ENCODE measurements at regions not wholly inside any gene's neighbourhood (a gene's known extent, or its start where the extent isn't known, plus 50 kb on each side); places are given as distances from the start of the nearest gene placed in this dataset.
A peak's percentile ranks its signal among the peaks of the same experiment; 100 is the strongest.

- intact Hi-C loops (cut with DNase I) = no loop called here
- no peak for DNase-seq
These were observed 209.7 kb downstream of the DIRAS2 start for GRCh38 chr9:90432951-90433350.

GRCh38 chr9:90433398-90433941 is 209.2 kb downstream of the DIRAS2 start:
- peak overlapping the region; percentile 57 for H3K27ac ChIP-seq
- no peaks in the 10 kb centered on the region for H3K4me1 ChIP-seq
- DNase-seq (peak; percentile 89), ATAC-seq (peak; percentile 98 to 99)
- H3K27me3 ChIP-seq (ENCODE audit: low read depth) = peaks cover 4% of the 10 kb centered on the region
- TF ChIP-seq CTCF (IDR thresholded peaks at IDR 0.05) = no peak
- H3K4me3 ChIP-seq = no peak overlapping the region
- H3K9me3 ChIP-seq = no peaks in the 10 kb centered on the region
- intact Hi-C loops (cut with DNase I) = no loop called here
- no peaks in the 10 kb centered on the region for H3K36me3 ChIP-seq

More at GRCh38 chr9:90432951-90433350, 209.7 kb downstream of the DIRAS2 start:
- H3K4me1 ChIP-seq = no peaks in the 10 kb centered on the region
- no peaks in the 10 kb centered on the region for H3K9me3 ChIP-seq
- TF ChIP-seq CTCF (IDR thresholded peaks at IDR 0.05) = no peak
- H3K36me3 ChIP-seq = no peaks in the 10 kb centered on the region
- ATAC-seq = peak; percentile 50 to 65
- peaks cover 4% of the 10 kb centered on the region for H3K27me3 ChIP-seq (ENCODE audit: low read depth)
- H3K4me3 ChIP-seq = no peak overlapping the region
- peak overlapping the region; percentile 57 for H3K27ac ChIP-seq

GRCh38 chr9:90441814-90442213 is 200.8 kb downstream of the DIRAS2 start:
- ATAC-seq (peak; percentile 43 to 58), DNase-seq (no peak)
- no peak overlapping the region for H3K27ac ChIP-seq
- no peak overlapping the region for H3K4me3 ChIP-seq
- intact Hi-C loops (cut with DNase I) = no loop called here
- no peaks in the 10 kb centered on the region for H3K36me3 ChIP-seq
- H3K4me1 ChIP-seq = no peaks in the 10 kb centered on the region
- peaks cover 4% of the 10 kb centered on the region for H3K27me3 ChIP-seq (ENCODE audit: low read depth)
- H3K9me3 ChIP-seq = peaks cover 5% of the 10 kb centered on the region
- TF ChIP-seq CTCF (IDR thresholded peaks at IDR 0.05) = no peak

- ATAC-seq (no peak), DNase-seq (no peak)
- Histone ChIP-seq H3K27ac (no peak overlapping the region), H3K4me1 (no peaks in the 10 kb centered on the region), H3K4me3 (no peak overlapping the region), H3K36me3 (no peaks in the 10 kb centered on the region), H3K9me3 (peaks cover 5% of the 10 kb centered on the region), H3K27me3 (ENCODE audit: low read depth) (peaks cover 4% of the 10 kb centered on the region)
- no peak for TF ChIP-seq CTCF (IDR thresholded peaks at IDR 0.05)
- intact Hi-C loops (cut with DNase I) = no loop called here
These were observed 199.9 kb downstream of the DIRAS2 start for GRCh38 chr9:90442723-90443122.

- Histone ChIP-seq H3K36me3 (no peaks in the 10 kb centered on the region), H3K27ac (no peak overlapping the region), H3K4me1 (no peaks in the 10 kb centered on the region), H3K9me3 (no peaks in the 10 kb centered on the region), H3K4me3 (no peak overlapping the region), H3K27me3 (ENCODE audit: low read depth) (peaks cover 4% of the 10 kb centered on the region)
- TF ChIP-seq CTCF (IDR thresholded peaks at IDR 0.05) = no peak
- DNase-seq (no peak), ATAC-seq (no peak)
- intact Hi-C loops (cut with DNase I) = no loop called here
These were observed 197.9 kb downstream of the DIRAS2 start for GRCh38 chr9:90444609-90445204.

Data from lower lobe of right lung (tissue), 2 donors.